ENCODE measurements at regions not wholly inside any gene's neighbourhood (a gene's known extent, or its start where the extent isn't known, plus 50 kb on each side); places are given as distances from the start of the nearest gene placed in this dataset.

GRCh38 chr9:95791286-95791685 lies 84.2 kb upstream of the ERCC6L2 start:
- TF ChIP-seq CTCF (IDR thresholded peaks at IDR 0.05) (no peak), ZNF423 (CRISPR knock-in tag; IDR thresholded peaks at IDR 0.05) (no peak), ZSCAN18 (CRISPR knock-in tag; IDR thresholded peaks at IDR 0.05) (no peak), MAX (CRISPR knock-in tag; IDR thresholded peaks at IDR 0.05) (no peak), HMGA2 (CRISPR knock-in tag; IDR thresholded peaks at IDR 0.05) (no peak), ZNF425 (CRISPR knock-in tag; conservative IDR thresholded peaks at IDR 0.05) (no peak), USF1 (CRISPR knock-in tag; IDR thresholded peaks at IDR 0.05) (no peak), ZNF512 (CRISPR knock-in tag; IDR thresholded peaks at IDR 0.05; ENCODE audit: borderline replicate concordance) (no peak), FOXP4 (CRISPR knock-in tag; IDR thresholded peaks at IDR 0.05) (no peak), CREM (CRISPR knock-in tag; IDR thresholded peaks at IDR 0.05) (no peak), JUN (CRISPR knock-in tag; IDR thresholded peaks at IDR 0.05) (no peak)

Measured in WTC11 (cell line).